Parathyroid adenoma (tissue), 2 donors: ENCODE measurements at regions not wholly inside any gene's neighbourhood (a gene's known extent, or its start where the extent isn't known, plus 50 kb on each side); places are given as distances from the start of the nearest gene placed in this dataset.

Source experiments
- H2AFZ ChIP-seq: fragments of 300-600 bp; sonication (generic); one replicate; pipeline ENCODE4 v1.7.0; 2017; ENCODE audit warnings: antibody characterized with exemption, mild to moderate bottlenecking
- H3K27ac ChIP-seq: fragments of 300-600 bp; sonication (generic); one replicate; pipeline ENCODE4 v1.7.0; 2017
- H3K27me3 ChIP-seq: fragments of 300-600 bp; sonication (generic); one replicate; pipeline ENCODE4 v1.7.0; 2017; ENCODE audit warnings: low read length; ENCODE audit not compliant: control insufficient read depth, insufficient read depth
- H3K36me3 ChIP-seq: fragments of 300-600 bp; sonication (generic); one replicate; pipeline ENCODE4 v1.7.0; 2017; ENCODE audit warnings: low read length; ENCODE audit not compliant: control insufficient read depth, insufficient read depth
- H3K4me1 ChIP-seq: fragments of 300-600 bp; sonication (generic); one replicate; pipeline ENCODE4 v1.7.0; 2017; ENCODE audit warnings: control low read depth
- H3K4me2 ChIP-seq: fragments of 300-600 bp; sonication (generic); one replicate; pipeline ENCODE4 v1.7.0; 2017; ENCODE audit warnings: low read length
- H3K4me3 ChIP-seq: fragments of 300-600 bp; sonication (generic); one replicate; pipeline ENCODE4 v1.7.0; 2017; ENCODE audit warnings: low read depth, low read length
- H3K79me2 ChIP-seq: fragments of 300-600 bp; sonication (generic); one replicate; pipeline ENCODE4 v1.7.0; 2017; ENCODE audit warnings: control low read depth
- H3K9ac ChIP-seq: fragments of 300-600 bp; sonication (generic); one replicate; pipeline ENCODE4 v1.7.0; 2017; ENCODE audit warnings: mild to moderate bottlenecking
- H3K9me3 ChIP-seq: fragments of 300-600 bp; sonication (generic); one replicate; pipeline ENCODE4 v1.7.0; 2017; ENCODE audit warnings: low read length; ENCODE audit not compliant: control insufficient read depth
- CTCF ChIP-seq: fragments of 300-600 bp; sonication (generic); IDR thresholded peaks from one replicate; pipeline ENCODE4 v1.7.0; 2017; ENCODE audit warnings: antibody characterized with exemption, mild to moderate bottlenecking
- donor health status: primary hyperparathyroidism.

GRCh38 chr18:71529703-71530303 is 1014.3 kb downstream of the CBLN2 start:
- Histone ChIP-seq H3K36me3 (no peaks in the 10 kb centered on the region), H3K79me2 (no peaks in the 10 kb centered on the region), H3K9ac (no peak overlapping the region), H3K9me3 (no peaks in the 10 kb centered on the region), H3K27me3 (no peaks in the 10 kb centered on the region), H2AFZ (no peak overlapping the region), H3K4me3 (no peak overlapping the region), H3K4me2 (no peak overlapping the region), H3K27ac (no peak overlapping the region), H3K4me1 (no peaks in the 10 kb centered on the region)
- no peak for TF ChIP-seq CTCF

GRCh38 chr18:71523483-71524435 is 1020.4 kb downstream of the CBLN2 start:
- Histone ChIP-seq H2AFZ (no peak overlapping the region), H3K9me3 (no peaks in the 10 kb centered on the region)
- TF ChIP-seq CTCF = no peak

GRCh38 chr18:71505526-71505925 is 1038.6 kb downstream of the CBLN2 start:
- Histone ChIP-seq H3K27ac (no peak overlapping the region), H3K27me3 (no peaks in the 10 kb centered on the region), H3K4me3 (no peak overlapping the region), H3K4me1 (no peaks in the 10 kb centered on the region), H3K36me3 (no peaks in the 10 kb centered on the region), H3K9ac (no peak overlapping the region), H3K79me2 (no peaks in the 10 kb centered on the region), H3K4me2 (no peak overlapping the region), H3K9me3 (no peaks in the 10 kb centered on the region), H2AFZ (no peak overlapping the region)
- no peak for TF ChIP-seq CTCF

More at GRCh38 chr18:71523483-71524435, 1020.4 kb downstream of the CBLN2 start:
- Histone ChIP-seq H3K4me2 (no peak overlapping the region), H3K9ac (no peak overlapping the region), H3K27me3 (no peaks in the 10 kb centered on the region), H3K27ac (no peak overlapping the region), H3K4me1 (no peaks in the 10 kb centered on the region), H3K79me2 (no peaks in the 10 kb centered on the region), H3K4me3 (no peak overlapping the region), H3K36me3 (no peaks in the 10 kb centered on the region)

GRCh38 chr18:71503222-71503621 is 1040.9 kb downstream of the CBLN2 start:
- no peak for TF ChIP-seq CTCF
- no peaks in the 10 kb centered on the region for H3K9me3 ChIP-seq
- H3K4me1 ChIP-seq = no peaks in the 10 kb centered on the region

More at GRCh38 chr18:71503222-71503621, 1040.9 kb downstream of the CBLN2 start:
- Histone ChIP-seq H3K27ac (no peak overlapping the region), H3K27me3 (no peaks in the 10 kb centered on the region), H2AFZ (no peak overlapping the region), H3K79me2 (no peaks in the 10 kb centered on the region), H3K9ac (no peak overlapping the region), H3K36me3 (no peaks in the 10 kb centered on the region), H3K4me2 (no peak overlapping the region), H3K4me3 (no peak overlapping the region)
